GM03348 (cell line): ENCODE measurements at regions not wholly inside any gene's neighbourhood (a gene's known extent, or its start where the extent isn't known, plus 50 kb on each side); places are given as distances from the start of the nearest gene placed in this dataset.
"Not testable (repeated sequence)": the region's sequence is repeated elsewhere in the genome, so short reads cannot be mapped to it uniquely, and the experiment has no call there.

ENCODE experiments used
- DNase-seq: peaks from one replicate; pipeline ENCODE4 v3.0.0; 2012; ENCODE audit warnings: low spot score

DNA sequence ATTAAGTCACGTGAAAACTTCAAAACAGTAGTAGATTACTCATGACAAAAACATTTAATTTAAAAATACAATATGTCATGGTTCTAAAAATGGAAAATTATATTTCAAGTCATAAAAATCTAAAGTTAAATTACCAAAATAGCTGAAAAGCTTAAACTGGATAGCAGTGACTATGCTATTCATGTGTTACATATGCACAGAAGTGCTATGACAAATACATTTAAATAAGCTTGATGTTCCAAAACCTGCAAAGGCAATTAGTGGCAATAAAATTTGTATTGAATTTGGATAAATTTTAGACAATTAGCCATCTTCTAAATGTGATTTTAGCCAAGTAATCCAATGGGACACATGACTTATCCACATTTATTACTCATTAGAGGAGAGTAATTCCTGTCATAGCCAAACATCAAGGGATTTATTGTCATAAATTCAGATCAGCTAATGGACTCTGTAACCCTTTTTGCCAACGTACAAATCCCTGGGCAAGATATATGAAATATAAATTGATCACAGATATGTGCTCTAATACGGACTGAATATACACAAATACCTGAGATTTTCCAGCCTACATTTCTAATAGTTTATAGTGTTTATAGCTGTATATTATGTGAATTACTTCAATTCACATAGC lies 419.4 kb downstream of the ISL1 start:
- DNase-seq, result no peak

GRCh38 chr5:51806677-51807076 lies 423.4 kb downstream of the ISL1 start:
- DNase-seq, result no peak

- DNase-seq, result no peak
Measured at GRCh38 chr5:51810592-51810991, 427.3 kb downstream of the ISL1 start.

DNA sequence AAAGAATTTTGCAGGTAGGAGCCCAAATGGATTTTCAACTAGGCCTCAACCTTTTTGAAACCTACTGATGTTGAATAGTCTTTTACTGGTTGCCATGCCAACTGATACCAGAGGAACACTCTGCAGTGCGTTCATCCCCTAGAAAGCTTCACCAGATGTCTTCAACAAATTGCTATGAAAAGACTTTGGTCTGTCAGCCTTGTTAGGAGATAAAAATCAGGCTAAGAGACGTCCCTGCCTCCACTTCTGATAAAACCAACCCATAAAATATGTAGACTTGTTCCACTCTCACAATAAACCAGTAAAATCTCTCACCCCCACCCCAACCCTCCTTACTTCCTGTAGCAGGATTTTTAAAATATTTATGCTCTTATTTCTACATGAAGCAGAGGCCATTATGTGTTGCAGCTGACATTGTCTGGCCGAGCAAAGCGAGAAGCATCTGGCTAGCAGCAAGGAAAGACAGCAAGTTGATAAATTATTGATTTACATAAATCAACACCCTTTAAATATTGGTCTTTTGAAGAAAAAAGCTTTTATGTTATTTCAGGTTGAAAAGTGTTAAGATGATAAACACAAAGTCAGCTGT lies 428.7 kb downstream of the ISL1 start:
- DNase-seq, result no peak

- DNase-seq, result not testable (repeated sequence)
Measured at GRCh38 chr5:51814817-51815216, 431.6 kb downstream of the ISL1 start.

GRCh38 chr5:51816427-51816826 lies 433.2 kb downstream of the ISL1 start:
- DNase-seq, result no peak

DNA sequence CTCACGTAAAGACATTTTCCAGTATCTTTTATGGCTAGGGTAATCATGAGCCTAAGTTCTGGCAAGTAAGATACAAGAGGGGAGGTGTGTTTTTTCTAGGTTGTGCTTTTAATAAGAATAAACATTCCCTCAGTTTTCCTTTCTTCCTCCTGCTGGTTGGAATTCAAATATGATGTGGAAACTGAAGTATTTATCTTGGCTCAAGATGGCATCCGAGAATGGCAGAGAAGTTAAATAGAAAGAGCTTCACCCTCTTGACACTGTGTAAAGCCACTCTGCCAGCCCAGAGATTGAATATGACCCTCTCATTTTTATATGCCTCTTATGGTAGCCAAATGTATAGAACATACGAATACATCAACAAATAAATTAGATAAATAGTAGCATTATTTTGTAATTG lies 438.4 kb downstream of the ISL1 start:
- DNase-seq, result no peak

DNA sequence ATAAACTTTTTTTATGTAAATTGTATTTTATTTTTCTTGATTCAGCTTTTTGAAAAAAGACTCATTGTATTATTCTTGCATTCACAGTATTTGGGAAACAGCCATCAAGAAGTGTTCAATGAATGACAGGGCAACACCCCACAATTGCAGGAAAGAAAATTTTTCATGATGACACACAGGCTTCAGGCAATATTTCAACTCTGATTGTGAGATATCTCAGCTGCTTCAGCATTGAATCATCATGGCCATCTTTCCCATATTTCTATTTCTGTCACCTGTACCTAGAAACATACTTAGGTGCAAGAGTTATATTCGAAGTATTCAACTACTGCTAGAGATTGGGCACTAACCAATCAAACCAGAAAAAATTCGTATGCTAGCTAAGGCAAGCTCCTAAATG lies 446.0 kb downstream of the ISL1 start:
- DNase-seq, result no peak

DNA sequence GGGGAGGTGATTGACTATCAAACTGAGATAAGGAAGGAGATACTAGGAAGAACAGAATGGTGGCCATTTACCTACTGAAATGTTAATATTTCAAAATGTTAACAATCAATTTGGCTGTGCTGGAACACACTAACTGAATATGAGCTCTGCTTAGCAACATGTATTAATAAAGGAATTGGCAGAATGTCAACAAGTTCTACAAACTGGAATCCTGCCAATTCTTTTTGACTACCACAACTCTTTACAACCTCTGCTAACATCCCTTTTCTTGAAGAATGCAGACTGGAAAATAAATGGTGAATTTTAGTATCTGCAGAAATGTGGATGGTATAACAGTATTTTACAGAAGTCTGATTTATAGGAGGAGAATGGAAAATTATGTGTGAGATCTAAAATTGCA lies 446.4 kb downstream of the ISL1 start:
- no peak for DNase-seq

DNA sequence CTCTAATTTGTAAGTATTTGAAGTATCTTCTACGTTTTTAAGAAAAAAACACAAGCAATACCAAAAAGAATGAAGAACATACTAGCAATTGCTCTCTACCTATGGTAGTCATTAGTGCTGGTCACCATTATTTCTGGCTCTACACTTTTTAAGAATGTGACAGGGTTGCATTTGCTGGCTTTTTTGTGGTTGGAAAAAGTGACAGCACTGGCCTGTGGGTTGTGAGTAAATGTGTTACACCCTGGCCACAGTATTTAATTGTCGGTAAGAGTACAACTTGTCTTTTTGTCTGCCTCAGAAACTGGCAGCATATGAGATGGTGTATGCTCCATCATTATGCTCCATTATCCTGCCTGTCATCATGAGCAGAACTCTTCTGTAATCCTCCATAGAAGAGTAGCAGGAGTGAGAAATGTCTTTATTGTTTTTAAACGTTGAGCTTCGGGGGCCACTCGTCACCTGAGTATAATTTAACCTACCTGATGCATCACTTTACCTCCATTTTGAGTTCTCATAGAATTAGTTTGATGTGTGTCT lies 449.8 kb downstream of the ISL1 start:
- no peak for DNase-seq

DNA sequence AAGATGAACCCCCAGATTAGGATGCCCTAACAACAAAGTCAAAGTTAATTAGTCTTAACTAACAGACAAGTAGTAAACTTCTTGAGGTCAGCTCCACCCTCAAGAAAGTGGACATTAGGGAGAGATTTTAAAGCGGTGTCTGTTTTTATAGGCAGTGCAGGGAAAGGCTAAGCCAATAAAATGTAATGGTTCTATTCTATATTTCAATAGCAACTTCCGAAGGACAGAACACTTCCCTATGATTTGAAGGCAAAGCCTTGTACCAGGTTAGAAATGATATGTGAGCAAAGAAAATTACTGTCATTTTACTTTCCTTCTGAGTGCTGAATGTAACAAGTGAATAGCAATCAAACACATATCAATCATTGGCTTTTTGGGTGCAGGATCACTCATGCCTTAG lies 455.2 kb downstream of the ISL1 start:
- no peak for DNase-seq

GRCh38 chr5:51843893-51844292 lies 460.6 kb downstream of the ISL1 start:
- DNase-seq, result no peak

DNA sequence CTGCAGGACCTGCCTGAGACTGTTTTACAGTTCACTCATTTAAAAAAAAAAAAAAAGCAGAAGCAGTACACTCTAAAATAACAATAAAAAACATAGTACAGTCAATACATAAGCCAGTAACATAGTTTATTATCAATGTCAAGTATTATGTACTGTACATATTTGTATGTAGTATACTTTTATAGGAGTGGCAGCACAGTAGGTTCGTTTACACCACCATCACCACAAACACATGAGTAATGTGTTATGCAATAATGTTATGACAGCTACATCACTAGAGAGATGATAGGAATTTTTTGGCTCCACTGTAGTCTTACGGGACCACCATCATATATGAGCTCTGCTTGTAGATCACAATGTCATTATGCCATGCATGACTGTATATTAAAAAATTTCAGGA lies 462.8 kb downstream of the ISL1 start:
- no peak for DNase-seq

DNA sequence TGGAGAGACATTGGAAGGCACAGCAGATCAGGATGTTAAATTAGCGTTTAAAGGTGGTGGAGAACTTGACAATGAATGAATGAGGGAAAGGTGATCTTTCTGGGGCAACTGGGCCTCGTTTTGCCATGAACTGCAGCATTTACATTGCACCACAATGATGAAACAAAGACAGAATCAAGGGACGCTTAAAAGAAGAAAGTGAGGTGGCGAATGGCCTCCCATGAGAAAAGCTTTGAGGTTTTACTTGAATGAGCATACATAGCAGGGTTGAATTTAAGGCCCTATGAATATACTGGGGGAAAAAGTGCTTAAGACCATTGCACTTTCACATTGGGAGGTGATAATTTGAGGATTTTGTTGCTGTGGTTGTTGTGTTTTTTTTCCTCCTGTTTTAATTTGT lies 476.4 kb downstream of the ISL1 start:
- no peak for DNase-seq

GRCh38 chr5:51860532-51861018 lies 477.3 kb downstream of the ISL1 start:
- DNase-seq, result no peak

- DNase-seq, result no peak
Measured at GRCh38 chr5:51872144-51872543, 488.9 kb downstream of the ISL1 start.

DNA sequence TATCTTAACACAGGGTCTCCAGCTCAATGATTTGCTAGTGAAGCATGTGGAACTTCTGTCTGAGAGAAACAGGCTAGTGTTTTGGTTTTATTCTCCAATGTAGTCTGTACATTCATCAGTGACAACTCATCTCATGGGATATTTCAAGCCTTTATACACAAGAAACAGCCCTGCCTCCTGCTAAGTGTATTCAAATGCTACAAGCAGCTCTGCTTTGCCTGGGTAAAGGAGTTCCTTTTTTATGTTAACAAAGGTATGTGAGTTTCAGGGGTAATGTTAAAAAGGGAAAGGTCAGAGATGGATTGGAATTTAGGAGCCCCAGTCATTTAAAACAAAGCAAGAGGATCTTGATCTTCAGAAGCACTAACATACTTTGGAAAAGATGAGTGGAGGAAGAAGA lies 498.7 kb downstream of the ISL1 start:
- DNase-seq, result no peak

- DNase-seq, result no peak
Measured at GRCh38 chr5:51882647-51883046, 499.4 kb downstream of the ISL1 start.

GRCh38 chr5:51889703-51890102 lies 506.5 kb downstream of the ISL1 start:
- DNase-seq, result no peak

GRCh38 chr5:51890435-51891116 lies 507.3 kb downstream of the ISL1 start:
- no peak for DNase-seq

DNA sequence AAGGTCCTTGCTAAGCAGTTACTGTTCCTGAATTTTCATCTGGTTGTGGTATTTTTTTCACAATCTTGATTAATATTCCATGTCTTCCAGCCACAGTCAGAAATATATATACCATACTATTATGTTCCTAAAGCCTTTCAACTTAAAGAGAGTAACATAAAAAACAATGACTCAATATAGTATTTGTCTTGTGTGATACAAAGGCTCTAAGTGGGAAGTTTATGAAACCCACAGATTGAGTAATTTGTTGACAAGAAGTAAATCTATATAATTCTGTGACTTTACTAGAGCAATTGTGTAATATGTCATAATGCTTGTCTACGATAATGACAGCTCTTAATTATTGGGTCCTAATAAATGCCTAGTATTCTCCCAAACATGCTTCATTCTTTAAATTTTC lies 509.4 kb downstream of the ISL1 start:
- DNase-seq, result no peak

GRCh38 chr5:51895834-51896233 lies 512.6 kb downstream of the ISL1 start:
- DNase-seq, result no peak

GRCh38 chr5:51902512-51902911 lies 519.3 kb downstream of the ISL1 start:
- DNase-seq, result no peak
